ENCODE measurements at regions not wholly inside any gene's neighbourhood (a gene's known extent, or its start where the extent isn't known, plus 50 kb on each side); places are given as distances from the start of the nearest gene placed in this dataset.

DNA sequence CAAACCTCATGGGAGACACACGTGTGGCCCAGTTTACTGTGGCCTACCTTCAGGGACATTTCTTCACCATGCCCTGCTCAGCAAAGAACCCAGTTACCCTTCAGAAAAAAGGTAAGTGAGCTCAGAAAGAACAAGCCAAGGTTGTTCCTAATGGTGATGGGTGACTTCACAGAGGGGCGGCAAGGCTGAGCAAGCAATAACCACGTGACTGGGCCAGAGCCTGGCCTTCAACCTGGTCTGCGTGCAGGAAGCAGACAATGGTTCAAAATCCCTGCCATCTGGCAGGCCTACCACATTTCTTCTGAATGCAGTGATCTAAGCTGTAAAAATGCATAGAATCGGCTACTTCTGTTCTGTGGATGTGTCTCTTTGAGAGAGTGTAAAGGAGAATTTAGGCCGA, 115.5 kb upstream of the CST7 start:
- DNase-seq (ENCODE audit: extremely low read depth, low read depth) = no peak
- TF ChIP-seq, protein P1, sequence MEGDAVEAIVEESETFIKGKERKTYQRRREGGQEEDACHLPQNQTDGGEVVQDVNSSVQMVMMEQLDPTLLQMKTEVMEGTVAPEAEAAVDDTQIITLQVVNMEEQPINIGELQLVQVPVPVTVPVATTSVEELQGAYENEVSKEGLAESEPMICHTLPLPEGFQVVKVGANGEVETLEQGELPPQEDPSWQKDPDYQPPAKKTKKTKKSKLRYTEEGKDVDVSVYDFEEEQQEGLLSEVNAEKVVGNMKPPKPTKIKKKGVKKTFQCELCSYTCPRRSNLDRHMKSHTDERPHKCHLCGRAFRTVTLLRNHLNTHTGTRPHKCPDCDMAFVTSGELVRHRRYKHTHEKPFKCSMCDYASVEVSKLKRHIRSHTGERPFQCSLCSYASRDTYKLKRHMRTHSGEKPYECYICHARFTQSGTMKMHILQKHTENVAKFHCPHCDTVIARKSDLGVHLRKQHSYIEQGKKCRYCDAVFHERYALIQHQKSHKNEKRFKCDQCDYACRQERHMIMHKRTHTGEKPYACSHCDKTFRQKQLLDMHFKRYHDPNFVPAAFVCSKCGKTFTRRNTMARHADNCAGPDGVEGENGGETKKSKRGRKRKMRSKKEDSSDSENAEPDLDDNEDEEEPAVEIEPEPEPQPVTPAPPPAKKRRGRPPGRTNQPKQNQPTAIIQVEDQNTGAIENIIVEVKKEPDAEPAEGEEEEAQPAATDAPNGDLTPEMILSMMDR (IDR thresholded peaks at IDR 0.05; ENCODE audit: low read depth, low read length) = no peak

DNA sequence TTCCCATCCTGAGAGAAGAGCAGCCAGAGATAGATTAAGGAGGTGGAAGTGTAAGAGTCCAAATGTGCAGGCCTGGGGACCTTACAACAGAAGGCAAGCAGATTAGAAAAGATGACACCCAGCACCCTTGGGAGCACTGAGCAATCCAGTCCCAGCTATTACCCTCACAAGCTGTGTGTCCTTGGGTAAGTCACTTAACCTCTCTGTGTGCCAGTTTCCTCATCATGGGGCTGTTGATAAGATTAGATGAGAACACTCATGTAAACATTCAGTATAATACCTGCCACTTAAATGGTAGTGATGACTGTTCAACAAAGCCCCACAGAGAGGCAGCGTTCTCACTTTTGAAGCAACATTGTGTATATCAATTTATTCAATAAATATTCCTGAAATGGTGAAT, 114.8 kb upstream of the CST7 start:
- DNase-seq (ENCODE audit: extremely low read depth, low read depth) = no peak
- TF ChIP-seq, protein P1 (IDR thresholded peaks at IDR 0.05; ENCODE audit: low read depth, low read length) = no peak

GRCh38 chr20:24835195-24835594, 113.9 kb upstream of the CST7 start:
- TF ChIP-seq, protein P1 (IDR thresholded peaks at IDR 0.05; ENCODE audit: low read depth, low read length) = no peak
- DNase-seq (ENCODE audit: extremely low read depth, low read depth) = no peak

DNA sequence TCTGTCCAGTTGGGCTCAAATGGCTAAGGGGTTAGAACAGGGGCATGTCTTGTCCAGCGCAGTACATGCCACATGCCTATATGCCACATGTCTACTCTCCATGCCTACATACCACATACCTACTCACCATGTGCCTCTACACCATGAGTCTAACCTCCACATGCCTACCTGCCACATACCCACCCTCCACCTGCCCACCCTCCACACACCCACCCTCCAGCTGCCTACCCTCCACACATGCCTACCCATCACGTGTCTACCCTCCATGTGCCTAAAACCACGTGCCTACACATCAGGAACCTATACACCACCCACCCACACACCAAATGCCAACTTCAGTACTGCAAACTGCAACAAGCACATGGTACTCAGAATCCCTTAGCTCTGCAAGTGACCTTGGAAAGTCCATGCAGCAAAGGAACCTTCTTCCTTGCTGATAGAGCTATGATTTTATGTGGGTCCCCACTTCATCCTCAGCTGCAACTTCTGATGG, 113.0 kb upstream of the CST7 start:
- no peak for DNase-seq (ENCODE audit: extremely low read depth, low read depth)
- TF ChIP-seq, protein P1 (IDR thresholded peaks at IDR 0.05; ENCODE audit: low read depth, low read length) = no peak

GRCh38 chr20:24836661-24837299, 112.3 kb upstream of the CST7 start:
- no peak for DNase-seq (ENCODE audit: extremely low read depth, low read depth)
- TF ChIP-seq, protein P1 (IDR thresholded peaks at IDR 0.05; ENCODE audit: low read depth, low read length) = no peak

DNA sequence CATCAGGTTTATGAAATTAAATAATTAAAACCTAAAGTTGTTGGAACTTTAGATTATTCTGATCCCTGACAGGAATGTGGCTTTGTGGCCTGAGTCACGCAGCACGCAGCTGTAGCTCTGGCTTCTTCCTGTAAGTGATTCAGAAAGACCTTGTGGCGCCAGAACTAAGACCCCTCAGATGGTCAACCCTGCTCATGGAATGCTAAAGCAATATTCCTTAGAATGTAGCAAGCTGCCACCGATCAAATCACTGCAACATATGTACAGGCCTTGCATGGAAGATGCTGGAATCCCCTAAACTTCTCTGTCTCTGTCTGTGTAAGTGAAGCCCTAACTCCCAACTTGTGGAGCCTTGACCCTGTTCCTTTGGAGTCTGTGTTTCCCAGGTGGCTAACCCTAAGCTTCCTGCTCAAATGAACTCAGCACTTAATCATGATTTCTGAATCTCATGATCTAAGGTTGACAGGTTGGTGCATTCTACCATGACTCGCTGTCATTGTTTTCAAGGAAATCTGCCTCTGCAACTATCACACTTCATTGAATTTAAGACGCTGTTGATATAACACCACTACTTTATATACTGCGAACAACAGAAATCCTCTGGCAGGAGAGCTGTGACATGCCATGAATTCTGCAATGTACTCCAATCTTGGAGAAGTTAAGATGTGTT, 111.2 kb upstream of the CST7 start:
- no peak for DNase-seq (ENCODE audit: extremely low read depth, low read depth)
- TF ChIP-seq, protein P1 (IDR thresholded peaks at IDR 0.05; ENCODE audit: low read depth, low read length) = no peak

All from AG09319 (cell line).